ENCODE measurements at regions not wholly inside any gene's neighbourhood (a gene's known extent, or its start where the extent isn't known, plus 50 kb on each side); places are given as distances from the start of the nearest gene placed in this dataset.

DNA sequence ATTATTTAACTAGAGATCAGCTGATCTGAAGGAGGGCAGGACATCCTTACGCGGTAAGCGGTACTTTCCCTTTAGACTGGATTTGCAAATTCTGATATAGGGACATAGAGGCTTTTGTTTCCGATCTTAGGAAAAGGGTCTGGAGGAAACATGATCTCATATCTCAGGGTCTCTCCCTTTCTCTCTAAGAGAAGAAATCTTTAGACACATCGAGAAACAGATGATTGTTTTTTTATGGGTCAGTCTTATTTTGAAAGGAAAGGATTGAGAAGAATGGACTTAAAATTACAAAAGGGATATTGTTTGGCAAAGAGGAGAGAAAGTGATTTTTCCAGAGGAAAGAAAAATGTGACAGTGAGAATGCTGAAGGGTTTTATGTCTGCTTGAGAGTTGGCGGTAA, 83.9 kb upstream of the OGFRL1 start:
- FAIRE-seq = no peak
- Histone ChIP-seq H3K4me3 (ENCODE audit: low read depth in 1 of 3, low read length in 3 of 3) (no peak overlapping the region), H3K36me3 (ENCODE audit: control insufficient read depth in 3 of 3, insufficient read depth in 2 of 3, low read depth in 1 of 3, low read length in 3 of 3) (no peaks in the 10 kb centered on the region), H3K4me1 (ENCODE audit: control insufficient read depth in 3 of 3, insufficient read depth in 2 of 3, low read depth in 1 of 3, low read length in 2 of 3) (no peaks in the 10 kb centered on the region), H3K27ac (ENCODE audit: low read depth in 1 of 3, low read length in 2 of 3) (no peak overlapping the region), H3K9me3 (ENCODE audit: control insufficient read depth in 2 of 2, insufficient read depth in 1 of 2, low read depth in 1 of 2, low read length in 1 of 2) (no peaks in the 10 kb centered on the region), H3K27me3 (ENCODE audit: control insufficient read depth in 3 of 3, insufficient read depth in 3 of 3, low read length in 3 of 3) (no peaks in the 10 kb centered on the region)
- WGBS, 3 donors = 90 to 95% (median 94%) methylated on average over 6 of the region's 6 CpGs
- no peak for DNase-seq

DNA sequence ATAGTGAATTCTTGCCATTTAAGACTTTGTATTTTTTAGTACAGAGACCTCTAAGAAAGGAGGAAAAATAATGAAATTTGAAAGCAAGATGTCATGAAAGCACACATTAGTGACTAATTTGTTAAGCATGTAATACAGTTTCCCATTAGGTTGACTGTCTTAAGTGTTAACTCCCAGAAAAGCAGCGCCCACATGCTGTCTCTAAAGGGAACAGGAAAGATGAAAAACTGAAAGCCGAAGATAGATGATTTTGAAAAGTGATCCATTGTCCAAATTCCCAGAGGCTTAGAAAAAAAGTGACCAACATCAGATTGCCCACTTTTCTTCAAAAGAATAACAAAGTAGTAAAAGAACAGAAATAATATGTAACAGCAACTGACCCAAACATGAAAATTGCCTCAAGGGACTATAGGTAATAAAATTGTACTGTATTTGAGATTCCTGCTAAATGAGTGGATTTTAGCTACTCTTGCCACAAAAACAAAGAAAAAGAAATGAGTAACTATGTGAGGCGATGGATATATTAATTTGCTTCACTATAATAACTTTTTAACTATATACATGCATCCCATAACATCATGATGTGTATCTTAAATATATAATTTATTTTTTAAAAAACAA, 83.2 kb upstream of the OGFRL1 start:
- Histone ChIP-seq H3K27me3 (ENCODE audit: control insufficient read depth in 3 of 3, insufficient read depth in 3 of 3, low read length in 3 of 3) (no peaks in the 10 kb centered on the region), H3K9me3 (ENCODE audit: control insufficient read depth in 2 of 2, insufficient read depth in 1 of 2, low read depth in 1 of 2, low read length in 1 of 2) (no peaks in the 10 kb centered on the region), H3K27ac (ENCODE audit: low read depth in 1 of 3, low read length in 2 of 3) (no peak overlapping the region), H3K4me3 (ENCODE audit: low read depth in 1 of 3, low read length in 3 of 3) (no peak overlapping the region), H3K36me3 (ENCODE audit: control insufficient read depth in 3 of 3, insufficient read depth in 2 of 3, low read depth in 1 of 3, low read length in 3 of 3) (no peaks in the 10 kb centered on the region), H3K4me1 (ENCODE audit: control insufficient read depth in 3 of 3, insufficient read depth in 2 of 3, low read depth in 1 of 3, low read length in 2 of 3) (no peaks in the 10 kb centered on the region)
- DNase-seq (no peak), FAIRE-seq (no peak)
- 75 to 87% (median 82%) methylated on average over 3 of the region's 3 CpGs for WGBS, 3 donors

GRCh38 chr6:71206089-71206488, 82.5 kb upstream of the OGFRL1 start:
- FAIRE-seq (no peak), DNase-seq (no peak)
- Histone ChIP-seq H3K27ac (ENCODE audit: low read depth in 1 of 3, low read length in 2 of 3) (no peak overlapping the region), H3K4me1 (ENCODE audit: control insufficient read depth in 3 of 3, insufficient read depth in 2 of 3, low read depth in 1 of 3, low read length in 2 of 3) (no peaks in the 10 kb centered on the region), H3K27me3 (ENCODE audit: control insufficient read depth in 3 of 3, insufficient read depth in 3 of 3, low read length in 3 of 3) (no peaks in the 10 kb centered on the region), H3K9me3 (ENCODE audit: control insufficient read depth in 2 of 2, insufficient read depth in 1 of 2, low read depth in 1 of 2, low read length in 1 of 2) (no peaks in the 10 kb centered on the region), H3K4me3 (ENCODE audit: low read depth in 1 of 3, low read length in 3 of 3) (no peak overlapping the region), H3K36me3 (ENCODE audit: control insufficient read depth in 3 of 3, insufficient read depth in 2 of 3, low read depth in 1 of 3, low read length in 3 of 3) (no peaks in the 10 kb centered on the region)
- WGBS, 3 donors = 72 to 81% (median 78%) methylated on average over 2 of the region's 2 CpGs

DNA sequence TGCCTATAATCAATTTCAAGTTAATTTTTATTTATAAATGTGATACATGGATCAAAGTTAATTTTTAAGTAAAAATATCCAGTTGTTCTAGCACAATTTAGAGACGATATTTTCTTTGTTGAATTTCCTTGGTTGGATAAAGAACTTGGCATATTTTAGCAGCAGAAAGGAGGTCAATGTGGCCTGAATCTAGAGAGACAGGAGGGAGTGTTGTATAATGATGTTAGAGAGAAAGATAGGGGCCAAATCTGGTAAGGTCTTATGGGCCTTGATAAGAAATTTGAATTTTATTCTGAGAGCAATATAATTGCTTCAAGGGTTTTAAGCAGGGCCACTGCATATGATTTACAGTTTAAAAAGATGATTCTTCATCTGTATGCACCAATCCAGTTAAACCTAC, 79.4 kb upstream of the OGFRL1 start:
- no peak for FAIRE-seq
- Histone ChIP-seq H3K9me3 (ENCODE audit: control insufficient read depth in 2 of 2, insufficient read depth in 1 of 2, low read depth in 1 of 2, low read length in 1 of 2) (no peaks in the 10 kb centered on the region), H3K4me1 (ENCODE audit: control insufficient read depth in 3 of 3, insufficient read depth in 2 of 3, low read depth in 1 of 3, low read length in 2 of 3) (no peaks in the 10 kb centered on the region), H3K27ac (ENCODE audit: low read depth in 1 of 3, low read length in 2 of 3) (no peak overlapping the region), H3K36me3 (ENCODE audit: control insufficient read depth in 3 of 3, insufficient read depth in 2 of 3, low read depth in 1 of 3, low read length in 3 of 3) (no peaks in the 10 kb centered on the region), H3K4me3 (ENCODE audit: low read depth in 1 of 3, low read length in 3 of 3) (no peak overlapping the region), H3K27me3 (ENCODE audit: control insufficient read depth in 3 of 3, insufficient read depth in 3 of 3, low read length in 3 of 3) (no peaks in the 10 kb centered on the region)
- WGBS, 3 donors = 78 to 85% (median 81%) methylated on average over 1 of the region's 1 CpG
- no peak for DNase-seq

DNA sequence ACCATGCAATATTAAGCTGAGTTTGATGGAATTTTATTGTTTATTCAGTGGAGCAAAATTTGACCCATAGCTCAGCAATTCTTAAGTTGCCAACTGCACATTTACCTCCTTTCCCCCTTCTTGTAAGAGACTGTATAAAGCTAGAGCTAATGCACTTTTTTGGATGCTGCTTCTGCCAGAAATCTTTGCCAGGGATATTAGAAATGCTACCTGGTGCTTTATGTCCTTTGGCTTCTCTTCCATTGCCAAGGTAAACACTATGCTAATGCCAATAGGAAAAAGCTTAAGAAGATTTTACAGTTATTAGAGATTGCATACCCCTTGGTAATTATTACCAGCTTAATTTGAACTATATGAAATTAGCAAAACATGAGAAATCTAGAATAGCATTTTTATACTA, 79.0 kb upstream of the OGFRL1 start:
- no peak overlapping the region for H3K4me3 ChIP-seq (ENCODE audit: low read depth in 1 of 3, low read length in 3 of 3)
- H3K9me3 ChIP-seq (ENCODE audit: control insufficient read depth in 2 of 2, insufficient read depth in 1 of 2, low read depth in 1 of 2, low read length in 1 of 2) = no peaks in the 10 kb centered on the region
- no peak overlapping the region for H3K27ac ChIP-seq (ENCODE audit: low read depth in 1 of 3, low read length in 2 of 3)
- no peaks in the 10 kb centered on the region for H3K27me3 ChIP-seq (ENCODE audit: control insufficient read depth in 3 of 3, insufficient read depth in 3 of 3, low read length in 3 of 3)
- no peak for DNase-seq
- H3K4me1 ChIP-seq (ENCODE audit: control insufficient read depth in 3 of 3, insufficient read depth in 2 of 3, low read depth in 1 of 3, low read length in 2 of 3) = no peaks in the 10 kb centered on the region
- no peak for FAIRE-seq
- H3K36me3 ChIP-seq (ENCODE audit: control insufficient read depth in 3 of 3, insufficient read depth in 2 of 3, low read depth in 1 of 3, low read length in 3 of 3) = no peaks in the 10 kb centered on the region

- Histone ChIP-seq H3K36me3 (ENCODE audit: control insufficient read depth in 3 of 3, insufficient read depth in 2 of 3, low read depth in 1 of 3, low read length in 3 of 3) (no peaks in the 10 kb centered on the region), H3K27me3 (ENCODE audit: control insufficient read depth in 3 of 3, insufficient read depth in 3 of 3, low read length in 3 of 3) (no peaks in the 10 kb centered on the region), H3K9me3 (ENCODE audit: control insufficient read depth in 2 of 2, insufficient read depth in 1 of 2, low read depth in 1 of 2, low read length in 1 of 2) (no peaks in the 10 kb centered on the region), H3K4me1 (ENCODE audit: control insufficient read depth in 3 of 3, insufficient read depth in 2 of 3, low read depth in 1 of 3, low read length in 2 of 3) (no peaks in the 10 kb centered on the region), H3K4me3 (ENCODE audit: low read depth in 1 of 3, low read length in 3 of 3) (no peak overlapping the region), H3K27ac (ENCODE audit: low read depth in 1 of 3, low read length in 2 of 3) (no peak overlapping the region)
- FAIRE-seq (no peak), DNase-seq (no peak)
- 74 to 90% (median 87%) methylated on average over 2 of the region's 2 CpGs for WGBS, 3 donors
Measured at GRCh38 chr6:71211799-71212198, 76.8 kb upstream of the OGFRL1 start.

DNA sequence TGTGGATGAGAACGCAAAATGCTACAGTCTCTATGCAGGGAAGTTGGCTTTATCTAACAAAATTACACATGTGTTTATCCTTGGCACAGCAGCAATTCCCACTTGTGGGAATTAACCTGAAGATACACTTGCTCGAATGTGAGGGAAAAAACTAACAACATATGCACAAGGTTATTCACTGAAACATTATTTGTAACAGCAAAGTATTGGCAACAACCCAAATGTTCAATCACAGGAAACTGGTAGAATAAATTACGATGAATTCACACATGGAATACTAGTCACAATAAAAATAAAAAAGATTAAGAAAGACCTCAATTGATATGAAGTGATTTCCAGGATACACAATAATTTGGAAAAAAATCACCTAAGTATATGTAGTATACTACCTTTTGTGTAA, 68.1 kb upstream of the OGFRL1 start:
- DNase-seq = no peak
- Histone ChIP-seq H3K4me1 (ENCODE audit: control insufficient read depth in 3 of 3, insufficient read depth in 2 of 3, low read depth in 1 of 3, low read length in 2 of 3) (no peaks in the 10 kb centered on the region), H3K36me3 (ENCODE audit: control insufficient read depth in 3 of 3, insufficient read depth in 2 of 3, low read depth in 1 of 3, low read length in 3 of 3) (no peaks in the 10 kb centered on the region), H3K27me3 (ENCODE audit: control insufficient read depth in 3 of 3, insufficient read depth in 3 of 3, low read length in 3 of 3) (no peaks in the 10 kb centered on the region), H3K9me3 (ENCODE audit: control insufficient read depth in 2 of 2, insufficient read depth in 1 of 2, low read depth in 1 of 2, low read length in 1 of 2) (no peaks in the 10 kb centered on the region), H3K27ac (ENCODE audit: low read depth in 1 of 3, low read length in 2 of 3) (no peak overlapping the region), H3K4me3 (ENCODE audit: low read depth in 1 of 3, low read length in 3 of 3) (no peak overlapping the region)
- no peak for FAIRE-seq
- WGBS, 3 donors = 74 to 83% (median 79%) methylated on average over 3 of the region's 3 CpGs

- Histone ChIP-seq H3K27me3 (ENCODE audit: control insufficient read depth in 3 of 3, insufficient read depth in 3 of 3, low read length in 3 of 3) (no peaks in the 10 kb centered on the region), H3K4me3 (ENCODE audit: low read depth in 1 of 3, low read length in 3 of 3) (no peak overlapping the region), H3K4me1 (ENCODE audit: control insufficient read depth in 3 of 3, insufficient read depth in 2 of 3, low read depth in 1 of 3, low read length in 2 of 3) (no peaks in the 10 kb centered on the region), H3K27ac (ENCODE audit: low read depth in 1 of 3, low read length in 2 of 3) (no peak overlapping the region), H3K9me3 (ENCODE audit: control insufficient read depth in 2 of 2, insufficient read depth in 1 of 2, low read depth in 1 of 2, low read length in 1 of 2) (no peaks in the 10 kb centered on the region), H3K36me3 (ENCODE audit: control insufficient read depth in 3 of 3, insufficient read depth in 2 of 3, low read depth in 1 of 3, low read length in 3 of 3) (no peaks in the 10 kb centered on the region)
- DNase-seq (no peak), FAIRE-seq (no peak)
- WGBS, 3 donors = 52 to 59% (median 54%) methylated on average over 4 of the region's 4 CpGs
Measured at GRCh38 chr6:71222671-71223070, 65.9 kb upstream of the OGFRL1 start.

DNA sequence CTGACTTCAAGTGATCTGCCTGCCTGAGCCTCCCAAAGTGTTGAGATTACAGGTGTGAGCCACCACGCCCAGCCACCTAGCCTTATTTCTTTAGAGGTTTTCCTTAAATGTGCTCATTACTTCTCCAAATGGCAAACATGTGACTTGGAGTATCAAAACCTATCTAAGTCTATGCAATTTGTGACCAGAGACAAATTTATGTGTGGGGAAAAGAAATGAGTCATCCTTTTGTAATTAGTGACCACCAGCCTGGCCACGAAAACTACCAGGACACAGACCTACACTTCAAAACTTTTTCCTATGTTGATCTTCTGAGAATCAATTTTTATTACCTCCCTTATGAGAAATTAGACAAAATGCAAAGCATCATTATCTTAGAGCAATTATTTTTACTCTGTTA, 64.6 kb upstream of the OGFRL1 start:
- Histone ChIP-seq H3K27me3 (ENCODE audit: control insufficient read depth in 3 of 3, insufficient read depth in 3 of 3, low read length in 3 of 3) (no peaks in the 10 kb centered on the region), H3K4me3 (ENCODE audit: low read depth in 1 of 3, low read length in 3 of 3) (no peak overlapping the region), H3K36me3 (ENCODE audit: control insufficient read depth in 3 of 3, insufficient read depth in 2 of 3, low read depth in 1 of 3, low read length in 3 of 3) (no peaks in the 10 kb centered on the region), H3K27ac (ENCODE audit: low read depth in 1 of 3, low read length in 2 of 3) (no peak overlapping the region), H3K4me1 (ENCODE audit: control insufficient read depth in 3 of 3, insufficient read depth in 2 of 3, low read depth in 1 of 3, low read length in 2 of 3) (no peaks in the 10 kb centered on the region), H3K9me3 (ENCODE audit: control insufficient read depth in 2 of 2, insufficient read depth in 1 of 2, low read depth in 1 of 2, low read length in 1 of 2) (no peaks in the 10 kb centered on the region)
- WGBS, 3 donors = 80 to 88% (median 81%) methylated on average over 2 of the region's 2 CpGs
- no peak for FAIRE-seq
- DNase-seq = no peak
